ENCODE measurements at regions not wholly inside any gene's neighbourhood (a gene's known extent, or its start where the extent isn't known, plus 50 kb on each side); places are given as distances from the start of the nearest gene placed in this dataset.

DNA sequence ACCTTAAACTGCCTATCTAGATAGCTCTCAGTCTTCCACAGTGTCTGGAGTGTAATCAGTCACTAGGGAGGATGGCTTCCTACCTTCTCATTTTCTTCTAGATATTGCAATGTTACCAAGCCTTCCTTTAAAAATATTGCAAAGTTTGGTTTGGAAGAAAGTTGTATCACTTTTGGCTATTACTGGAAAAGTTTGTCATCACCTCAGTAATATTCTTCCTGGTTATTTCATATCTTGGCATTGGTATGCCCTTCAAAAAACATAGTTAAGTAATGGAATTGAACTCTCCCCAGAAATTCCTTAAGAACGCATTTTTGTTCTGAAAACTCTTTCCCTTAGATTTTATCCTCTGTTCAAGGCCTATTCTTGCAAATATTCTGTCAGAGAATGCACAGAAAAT lies 179.3 kb upstream of the MME start:
- TF ChIP-seq, protein P1, sequence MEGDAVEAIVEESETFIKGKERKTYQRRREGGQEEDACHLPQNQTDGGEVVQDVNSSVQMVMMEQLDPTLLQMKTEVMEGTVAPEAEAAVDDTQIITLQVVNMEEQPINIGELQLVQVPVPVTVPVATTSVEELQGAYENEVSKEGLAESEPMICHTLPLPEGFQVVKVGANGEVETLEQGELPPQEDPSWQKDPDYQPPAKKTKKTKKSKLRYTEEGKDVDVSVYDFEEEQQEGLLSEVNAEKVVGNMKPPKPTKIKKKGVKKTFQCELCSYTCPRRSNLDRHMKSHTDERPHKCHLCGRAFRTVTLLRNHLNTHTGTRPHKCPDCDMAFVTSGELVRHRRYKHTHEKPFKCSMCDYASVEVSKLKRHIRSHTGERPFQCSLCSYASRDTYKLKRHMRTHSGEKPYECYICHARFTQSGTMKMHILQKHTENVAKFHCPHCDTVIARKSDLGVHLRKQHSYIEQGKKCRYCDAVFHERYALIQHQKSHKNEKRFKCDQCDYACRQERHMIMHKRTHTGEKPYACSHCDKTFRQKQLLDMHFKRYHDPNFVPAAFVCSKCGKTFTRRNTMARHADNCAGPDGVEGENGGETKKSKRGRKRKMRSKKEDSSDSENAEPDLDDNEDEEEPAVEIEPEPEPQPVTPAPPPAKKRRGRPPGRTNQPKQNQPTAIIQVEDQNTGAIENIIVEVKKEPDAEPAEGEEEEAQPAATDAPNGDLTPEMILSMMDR (IDR thresholded peaks at IDR 0.05): no peak
- H3K27ac ChIP-seq: no peak overlapping the region
- H3K27me3 ChIP-seq: no peaks in the 10 kb centered on the region
- H3K4me3 ChIP-seq: no peak overlapping the region
- ATAC-seq (no peak), DNase-seq (no peak)
- intact Hi-C loops (cut with DNase I): no loop called here
- H3K9me3 ChIP-seq: no peaks in the 10 kb centered on the region
- no peaks in the 10 kb centered on the region for H3K4me1 ChIP-seq
- H3K36me3 ChIP-seq: no peaks in the 10 kb centered on the region

DNA sequence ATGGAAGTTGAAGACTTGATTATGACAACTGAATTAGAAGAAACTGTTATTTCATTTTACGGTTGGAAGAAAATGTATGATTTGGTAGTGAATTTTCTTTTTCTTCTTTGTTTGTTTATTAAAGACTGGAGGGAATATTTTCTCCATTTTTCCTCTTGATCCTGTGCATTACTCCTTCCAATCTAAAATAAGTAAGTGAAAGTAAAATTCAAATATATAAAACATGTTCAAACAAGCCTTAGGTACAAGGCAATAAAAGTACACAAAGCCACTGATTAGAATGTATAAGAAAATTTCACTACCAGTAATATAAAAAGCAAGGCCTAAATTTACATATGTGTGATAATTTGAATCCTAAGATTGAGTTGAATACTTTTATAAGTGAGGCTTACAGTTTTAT lies 181.2 kb upstream of the MME start:
- intact Hi-C loops (cut with DNase I): no loop called here
- DNase-seq (no peak), ATAC-seq (no peak)
- H3K9me3 ChIP-seq: no peaks in the 10 kb centered on the region
- H3K27me3 ChIP-seq: no peaks in the 10 kb centered on the region
- no peak overlapping the region for H3K4me3 ChIP-seq
- H3K36me3 ChIP-seq: no peaks in the 10 kb centered on the region
- TF ChIP-seq, protein P1 (IDR thresholded peaks at IDR 0.05): no peak
- no peaks in the 10 kb centered on the region for H3K4me1 ChIP-seq
- H3K27ac ChIP-seq: no peak overlapping the region

DNA sequence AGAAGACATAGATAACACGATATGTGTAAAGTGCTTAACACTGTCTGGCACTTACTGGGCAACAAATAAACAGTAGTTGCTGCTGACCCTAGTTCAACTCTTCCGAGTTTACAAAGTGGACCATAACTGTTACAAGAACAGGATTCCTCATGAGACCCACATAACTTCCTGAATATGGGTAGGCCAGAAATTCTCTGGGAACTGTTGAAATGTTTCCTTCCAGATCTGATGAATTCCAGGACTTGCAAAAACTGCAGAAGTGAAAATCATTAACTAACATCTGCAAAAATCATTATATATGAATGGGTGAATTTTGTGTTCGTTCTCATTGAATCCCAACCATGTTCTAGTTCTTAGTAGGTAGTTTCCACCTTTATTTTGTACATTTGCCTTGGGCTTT lies 181.7 kb upstream of the MME start:
- no peak overlapping the region for H3K4me3 ChIP-seq
- H3K27me3 ChIP-seq: no peaks in the 10 kb centered on the region
- TF ChIP-seq, protein P1 (IDR thresholded peaks at IDR 0.05): no peak
- ATAC-seq (no peak), DNase-seq (no peak)
- H3K27ac ChIP-seq: no peak overlapping the region
- intact Hi-C loops (cut with DNase I): no loop called here
- H3K36me3 ChIP-seq: no peaks in the 10 kb centered on the region
- H3K9me3 ChIP-seq: no peaks in the 10 kb centered on the region
- no peaks in the 10 kb centered on the region for H3K4me1 ChIP-seq

DNA sequence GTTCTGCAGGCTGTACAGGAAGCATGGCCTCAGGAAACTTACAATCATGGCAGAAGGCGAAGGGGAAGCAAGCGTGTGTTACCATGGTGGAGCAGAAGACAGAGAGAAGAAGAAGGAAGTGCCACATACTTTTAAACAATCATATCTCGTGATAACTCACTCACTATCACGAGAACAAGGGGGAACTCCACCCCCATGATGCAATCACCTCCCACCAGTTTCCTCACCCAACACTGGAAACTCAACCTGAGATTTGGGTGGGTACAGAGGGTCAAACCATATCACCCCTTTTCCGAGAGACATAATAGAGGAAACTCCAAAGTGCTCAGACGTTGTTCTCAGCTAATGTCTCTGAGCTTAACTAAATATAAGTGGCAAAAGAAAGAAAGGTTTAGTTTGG lies 186.3 kb upstream of the MME start:
- no peaks in the 10 kb centered on the region for H3K4me1 ChIP-seq
- no peaks in the 10 kb centered on the region for H3K27me3 ChIP-seq
- no peak overlapping the region for H3K27ac ChIP-seq
- H3K4me3 ChIP-seq: no peak overlapping the region
- no peak for DNase-seq
- ATAC-seq: no peak
- no peaks in the 10 kb centered on the region for H3K36me3 ChIP-seq
- H3K9me3 ChIP-seq: peaks cover 0 to 6% of the 10 kb centered on the region in 2 donors
- TF ChIP-seq, protein P1 (IDR thresholded peaks at IDR 0.05): no peak
- intact Hi-C loops (cut with DNase I): no loop called here

DNA sequence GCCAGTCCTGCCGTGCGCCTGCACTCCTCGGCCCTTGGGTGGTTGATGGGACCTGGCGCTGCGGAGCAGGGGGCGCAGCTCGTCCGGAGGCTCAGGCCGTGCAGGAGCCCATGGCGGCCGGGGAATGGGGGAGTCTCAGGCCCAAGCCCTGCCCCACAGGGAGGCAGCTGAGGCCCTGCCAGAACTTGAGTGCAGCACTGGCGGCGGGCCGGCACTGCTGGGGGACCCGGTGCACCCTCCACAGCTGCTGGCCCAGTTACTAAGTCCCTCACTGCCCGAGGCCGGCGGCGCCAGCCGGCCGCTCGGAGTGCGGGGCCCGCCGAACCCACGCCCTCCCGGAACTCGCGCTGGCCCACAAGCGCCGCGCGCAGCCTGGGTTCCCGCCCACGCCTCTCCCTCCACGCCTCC lies 190.9 kb upstream of the MME start:
- intact Hi-C loops (cut with DNase I): no loop called here
- Histone ChIP-seq H3K27ac (no peak overlapping the region), H3K36me3 (no peaks in the 10 kb centered on the region), H3K27me3 (no peaks in the 10 kb centered on the region), H3K4me1 (no peaks in the 10 kb centered on the region), H3K4me3 (no peak overlapping the region), H3K9me3 (peaks cover 0 to 12% of the 10 kb centered on the region in 2 donors)
- DNase-seq (peak in 1 of 4 donors; percentile 67), ATAC-seq (no peak)
- TF ChIP-seq, protein P1 (IDR thresholded peaks at IDR 0.05): no peak
